Fibroblast of lung (primary cell): ENCODE measurements at regions not wholly inside any gene's neighbourhood (a gene's known extent, or its start where the extent isn't known, plus 50 kb on each side); places are given as distances from the start of the nearest gene placed in this dataset.

Source experiments
- DNase-seq, 2 donors: peaks; one replicate each; pipeline versions ENCODE4 v3.0.0 to v3.0.0-alpha.2; 2010; ENCODE audit warnings: low read depth in 2 of 2
- H2AFZ ChIP-seq: 2 replicates; pipeline ENCODE4 v1.5.1; 2012; ENCODE audit warnings: low read length, control low read depth, inconsistent platforms
- H3K27ac ChIP-seq: 2 replicates; pipeline ENCODE4 v1.5.1; 2011; ENCODE audit warnings: low read length, control low read depth; ENCODE audit not compliant: insufficient read depth
- H3K27me3 ChIP-seq: 2 replicates; pipeline ENCODE4 v1.5.1; 2011; ENCODE audit warnings: mild to moderate bottlenecking, low read length; ENCODE audit not compliant: control insufficient read depth, insufficient read depth
- H3K36me3 ChIP-seq: 2 replicates; pipeline ENCODE4 v1.5.1; 2011; ENCODE audit warnings: low read length; ENCODE audit not compliant: control insufficient read depth, insufficient read depth
- H3K4me1 ChIP-seq: 2 replicates; pipeline ENCODE4 v1.5.1; 2011; ENCODE audit warnings: low read length; ENCODE audit not compliant: control insufficient read depth, insufficient read depth; ENCODE audit errors: extremely low read depth
- H3K4me2 ChIP-seq: 2 replicates; pipeline ENCODE4 v1.5.1; 2011; ENCODE audit warnings: low read length, control low read depth; ENCODE audit not compliant: insufficient read depth; ENCODE audit errors: extremely low read depth
- H3K4me3 ChIP-seq, 4 experiments: fragments of 200-600 bp in 1 of 4; sonication (generic) in 1 of 4; replicated peaks in 1 of 4; 2 replicates each; pipeline ENCODE4 v1.5.1; 2011 to 2016; ENCODE audit warnings: low read length in 4 of 4, low read depth in 3 of 4, mild to moderate bottlenecking in 3 of 4, control low read depth in 2 of 4, inconsistent platforms in 1 of 4, mixed read lengths in 1 of 4; ENCODE audit not compliant: insufficient read depth in 1 of 4; ENCODE audit errors: control extremely low read depth in 1 of 4
- H3K79me2 ChIP-seq: 2 replicates; pipeline ENCODE4 v1.5.1; 2012; ENCODE audit warnings: mild to moderate bottlenecking, low read length, inconsistent platforms; ENCODE audit not compliant: control insufficient read depth, insufficient read depth
- H3K9ac ChIP-seq: 2 replicates; pipeline ENCODE4 v1.5.1; 2011; ENCODE audit warnings: mild to moderate bottlenecking, low read length, control low read depth; ENCODE audit not compliant: insufficient read depth
- H3K9me3 ChIP-seq: 2 replicates; pipeline ENCODE4 v1.5.1; 2012; ENCODE audit warnings: low read depth, low read length; ENCODE audit not compliant: control insufficient read depth, insufficient read depth
- H4K20me1 ChIP-seq: 2 replicates; pipeline ENCODE4 v1.5.1; 2011; ENCODE audit warnings: low read length; ENCODE audit not compliant: control insufficient read depth, insufficient read depth; ENCODE audit errors: extremely low read depth
- EZH2 ChIP-seq: IDR thresholded peaks from 2 replicates; pipeline ENCODE4 v1.5.1; 2012; ENCODE audit warnings: low read length, control low read depth, mild to moderate bottlenecking; ENCODE audit errors: missing control alignments
- TF ChIP-seq, protein P1 (sequence below), 2 donors: IDR thresholded peaks in 1 of 2; conservative IDR thresholded peaks in 1 of 2; 1 replicate in 1 of 2; 2 replicates in 1 of 2; pipeline ENCODE4 v1.5.1; 2011 to 2012; ENCODE audit warnings: low read length in 2 of 2, control low read depth in 1 of 2, inconsistent platforms in 1 of 2, low read depth in 1 of 2, mild to moderate bottlenecking in 1 of 2

DNA sequence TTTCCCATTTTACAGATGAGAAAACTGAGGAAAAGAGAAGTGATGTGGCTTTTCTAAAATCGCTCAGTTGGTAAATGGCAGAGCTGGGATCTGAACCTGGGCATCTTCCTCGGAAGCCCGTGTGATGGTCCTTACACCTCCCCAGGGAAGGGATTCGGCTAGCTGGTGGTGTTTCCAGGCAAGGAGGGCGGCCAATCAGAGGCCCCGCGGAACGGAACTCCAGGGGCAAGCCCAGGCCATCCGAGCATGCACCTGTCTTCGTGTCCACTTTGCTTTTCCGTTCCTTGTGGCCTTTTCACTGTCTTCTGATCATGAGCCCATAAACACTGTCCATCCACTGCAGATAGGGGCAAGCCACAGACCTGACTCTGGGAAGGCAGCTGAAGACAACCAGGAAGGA lies 114.8 kb upstream of the TMEM132D start:
- H3K27ac ChIP-seq = no peak overlapping the region

GRCh38 chr12:130026608-130027176 lies 122.9 kb upstream of the TMEM132D start:
- TF ChIP-seq, protein P1, sequence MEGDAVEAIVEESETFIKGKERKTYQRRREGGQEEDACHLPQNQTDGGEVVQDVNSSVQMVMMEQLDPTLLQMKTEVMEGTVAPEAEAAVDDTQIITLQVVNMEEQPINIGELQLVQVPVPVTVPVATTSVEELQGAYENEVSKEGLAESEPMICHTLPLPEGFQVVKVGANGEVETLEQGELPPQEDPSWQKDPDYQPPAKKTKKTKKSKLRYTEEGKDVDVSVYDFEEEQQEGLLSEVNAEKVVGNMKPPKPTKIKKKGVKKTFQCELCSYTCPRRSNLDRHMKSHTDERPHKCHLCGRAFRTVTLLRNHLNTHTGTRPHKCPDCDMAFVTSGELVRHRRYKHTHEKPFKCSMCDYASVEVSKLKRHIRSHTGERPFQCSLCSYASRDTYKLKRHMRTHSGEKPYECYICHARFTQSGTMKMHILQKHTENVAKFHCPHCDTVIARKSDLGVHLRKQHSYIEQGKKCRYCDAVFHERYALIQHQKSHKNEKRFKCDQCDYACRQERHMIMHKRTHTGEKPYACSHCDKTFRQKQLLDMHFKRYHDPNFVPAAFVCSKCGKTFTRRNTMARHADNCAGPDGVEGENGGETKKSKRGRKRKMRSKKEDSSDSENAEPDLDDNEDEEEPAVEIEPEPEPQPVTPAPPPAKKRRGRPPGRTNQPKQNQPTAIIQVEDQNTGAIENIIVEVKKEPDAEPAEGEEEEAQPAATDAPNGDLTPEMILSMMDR (conservative IDR thresholded peaks at IDR 0.05 in 1 of 2, IDR thresholded peaks at IDR 0.05 in 1 of 2; ENCODE audit: low read depth in 1 of 2, low read length in 2 of 2) = peak in 1 of 2 donors; percentile 35
- TF ChIP-seq EZH2 = no peak
- no peaks in the 10 kb centered on the region for H3K9me3 ChIP-seq
- DNase-seq = no peak

More for the DNA sequence above, 114.8 kb upstream of the TMEM132D start:
- DNase-seq = no peak
- Histone ChIP-seq H3K27me3 (no peaks in the 10 kb centered on the region), H3K9me3 (no peaks in the 10 kb centered on the region), H3K36me3 (no peaks in the 10 kb centered on the region), H3K4me1 (no peaks in the 10 kb centered on the region), H3K4me2 (no peak overlapping the region), H3K9ac (no peak overlapping the region), H2AFZ (no peak overlapping the region), H3K4me3 (no peak overlapping the region), H4K20me1 (no peaks in the 10 kb centered on the region), H3K79me2 (no peaks in the 10 kb centered on the region)
- TF ChIP-seq EZH2 = no peak
- TF ChIP-seq, protein P1 (conservative IDR thresholded peaks at IDR 0.05 in 1 of 2, IDR thresholded peaks at IDR 0.05 in 1 of 2; ENCODE audit: low read depth in 1 of 2, low read length in 2 of 2) = no peak

DNA sequence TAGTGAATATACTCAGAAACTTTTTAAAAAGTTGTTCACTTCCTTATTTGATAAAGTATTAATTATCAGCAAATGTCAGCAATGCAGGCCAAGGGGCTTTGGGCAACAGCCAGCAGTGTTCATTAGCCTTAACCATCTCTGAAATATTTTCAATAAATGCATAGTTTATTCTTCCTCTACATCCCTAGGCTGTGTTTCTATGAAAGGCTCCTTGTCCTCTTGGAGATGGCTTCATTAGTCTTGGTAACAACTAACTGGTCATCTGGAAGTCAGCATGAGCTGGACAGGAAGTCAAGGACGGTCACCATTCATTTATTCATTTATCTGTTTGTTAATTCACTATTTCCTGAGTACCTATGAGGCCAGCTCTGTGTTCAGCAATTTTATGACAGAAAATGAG lies 124.0 kb upstream of the TMEM132D start:
- H3K4me1 ChIP-seq = no peaks in the 10 kb centered on the region
- TF ChIP-seq, protein P1 (conservative IDR thresholded peaks at IDR 0.05 in 1 of 2, IDR thresholded peaks at IDR 0.05 in 1 of 2; ENCODE audit: low read depth in 1 of 2, low read length in 2 of 2) = no peak
- no peak for TF ChIP-seq EZH2

More at GRCh38 chr12:130026608-130027176, 122.9 kb upstream of the TMEM132D start:
- H3K36me3 ChIP-seq = no peaks in the 10 kb centered on the region
- H2AFZ ChIP-seq = no peak overlapping the region
- no peak overlapping the region for H3K27ac ChIP-seq
- H4K20me1 ChIP-seq = no peaks in the 10 kb centered on the region
- H3K9ac ChIP-seq = no peak overlapping the region
- no peaks in the 10 kb centered on the region for H3K4me1 ChIP-seq
- H3K27me3 ChIP-seq = no peaks in the 10 kb centered on the region
- no peaks in the 10 kb centered on the region for H3K79me2 ChIP-seq
- no peak overlapping the region for H3K4me2 ChIP-seq
- H3K4me3 ChIP-seq = no peak overlapping the region

More for the DNA sequence above, 124.0 kb upstream of the TMEM132D start:
- no peaks in the 10 kb centered on the region for H3K9me3 ChIP-seq
- H3K36me3 ChIP-seq = no peaks in the 10 kb centered on the region
- no peaks in the 10 kb centered on the region for H4K20me1 ChIP-seq
- no peak overlapping the region for H2AFZ ChIP-seq
- no peaks in the 10 kb centered on the region for H3K27me3 ChIP-seq
- H3K27ac ChIP-seq = no peak overlapping the region
- H3K4me2 ChIP-seq = no peak overlapping the region
- no peaks in the 10 kb centered on the region for H3K79me2 ChIP-seq
- H3K4me3 ChIP-seq = no peak overlapping the region
- H3K9ac ChIP-seq = no peak overlapping the region
- no peak for DNase-seq
